Right renal pelvis (tissue), 4 donors: ENCODE measurements at regions not wholly inside any gene's neighbourhood (a gene's known extent, or its start where the extent isn't known, plus 50 kb on each side); places are given as distances from the start of the nearest gene placed in this dataset.
"Not testable (repeated sequence)": the region's sequence is repeated elsewhere in the genome, so short reads cannot be mapped to it uniquely, and the experiment has no call there.

ENCODE experiments used
- DNase-seq, 4 donors: peaks; one replicate each; pipeline ENCODE4 v3.0.0-alpha.2; 2013; ENCODE audit warnings: low read depth in 4 of 4, low spot score in 3 of 4, missing footprints in 1 of 4

DNA sequence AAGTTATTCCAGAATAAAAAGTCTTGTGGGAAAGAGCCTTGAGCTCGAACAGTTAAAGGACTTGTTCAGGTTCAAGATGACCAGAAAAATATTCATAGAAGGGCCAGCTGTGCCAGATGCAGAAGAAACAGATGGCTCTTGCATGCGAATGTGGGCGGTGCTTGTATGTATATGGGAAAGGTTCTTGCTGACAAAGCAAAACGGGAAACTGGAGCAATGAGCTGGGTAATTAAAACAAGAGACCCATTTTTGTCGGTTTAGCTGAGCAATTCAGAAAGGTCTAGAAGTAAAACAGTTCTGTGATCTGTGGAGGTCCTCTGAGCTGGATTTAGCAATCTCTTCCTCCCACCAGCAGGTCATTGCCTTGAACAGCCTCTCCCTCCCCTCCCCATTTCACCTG is 107.2 kb upstream of the MARK1 start:
- no peak for DNase-seq

DNA sequence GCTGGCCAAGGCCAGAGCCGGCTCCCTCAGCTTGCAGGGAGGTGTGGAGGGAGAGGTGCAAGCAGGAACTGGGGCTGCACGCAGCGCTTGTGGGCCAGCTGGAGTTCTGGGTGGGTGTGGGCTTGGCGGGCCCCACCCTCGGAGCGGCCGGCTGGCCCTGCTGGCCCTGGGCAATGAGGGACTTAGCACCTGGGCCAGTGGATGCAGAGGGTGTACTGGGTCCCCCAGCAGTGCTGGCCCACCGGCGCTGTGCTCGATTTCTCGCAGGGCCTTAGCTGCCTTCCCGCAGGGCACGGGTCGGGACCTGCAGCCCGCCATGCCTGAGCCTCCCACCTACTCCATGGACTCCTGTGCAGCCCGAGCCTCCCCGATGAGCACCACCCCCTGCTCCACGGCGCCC is 115.6 kb upstream of the MARK1 start:
- DNase-seq: not testable (repeated sequence)

DNA sequence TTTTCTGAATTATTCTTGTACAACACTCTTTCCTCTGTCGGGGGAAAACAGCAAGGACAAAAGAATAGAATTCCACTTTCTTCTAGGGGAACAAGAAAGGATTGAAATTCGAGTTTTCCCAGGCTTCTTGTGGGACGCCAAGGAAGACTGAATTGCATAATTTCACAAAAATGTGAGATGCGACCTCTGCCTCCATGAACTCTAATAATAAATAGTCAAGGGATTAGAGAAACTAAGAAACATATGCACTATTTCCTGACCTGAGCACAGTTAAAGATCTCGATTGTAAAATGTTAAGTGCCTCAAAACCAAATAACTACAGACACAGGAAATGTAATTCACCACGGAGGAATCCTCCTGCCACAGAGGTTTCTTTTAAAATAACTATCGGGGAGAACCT is 117.3 kb upstream of the MARK1 start:
- DNase-seq: no peak

DNA sequence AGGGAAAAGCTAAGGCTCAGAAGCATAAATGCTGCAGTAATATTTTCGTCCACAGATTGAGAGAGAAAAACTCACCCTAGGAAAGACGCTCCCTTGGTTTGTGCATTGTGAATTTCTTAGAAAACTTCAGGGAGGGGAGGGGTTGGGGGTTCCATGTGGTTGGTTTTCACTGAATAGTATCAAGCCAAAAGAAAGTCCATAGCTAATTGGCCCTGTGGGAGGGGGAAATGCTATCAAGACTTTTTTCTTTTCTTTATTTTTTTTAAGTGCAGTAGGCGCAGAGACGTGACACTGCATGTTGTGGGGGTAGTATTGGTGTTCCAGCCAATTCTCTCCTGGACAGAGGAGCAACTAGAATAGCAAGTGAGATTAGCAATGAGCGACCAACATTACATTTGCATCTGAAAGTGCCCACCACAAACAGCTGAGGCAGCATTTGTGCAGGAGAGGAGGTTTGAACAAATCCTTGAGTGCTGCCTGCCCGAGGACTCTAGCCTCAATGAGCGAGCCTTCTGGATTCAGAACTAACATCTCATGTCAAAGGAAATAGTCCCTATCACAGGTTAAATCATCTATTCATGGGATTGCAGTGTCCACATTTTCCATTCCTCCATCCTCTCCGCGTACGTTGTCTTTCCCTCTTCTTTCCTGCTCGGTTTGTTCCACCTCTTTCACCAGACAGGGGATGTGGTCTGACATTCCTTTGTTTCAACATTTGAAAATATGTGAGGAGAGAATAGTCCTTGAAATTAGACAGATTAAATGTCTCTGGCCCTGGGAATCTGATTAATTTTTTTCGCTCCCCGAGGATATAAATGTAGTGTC is 118.0 kb upstream of the MARK1 start:
- DNase-seq: no peak

DNA sequence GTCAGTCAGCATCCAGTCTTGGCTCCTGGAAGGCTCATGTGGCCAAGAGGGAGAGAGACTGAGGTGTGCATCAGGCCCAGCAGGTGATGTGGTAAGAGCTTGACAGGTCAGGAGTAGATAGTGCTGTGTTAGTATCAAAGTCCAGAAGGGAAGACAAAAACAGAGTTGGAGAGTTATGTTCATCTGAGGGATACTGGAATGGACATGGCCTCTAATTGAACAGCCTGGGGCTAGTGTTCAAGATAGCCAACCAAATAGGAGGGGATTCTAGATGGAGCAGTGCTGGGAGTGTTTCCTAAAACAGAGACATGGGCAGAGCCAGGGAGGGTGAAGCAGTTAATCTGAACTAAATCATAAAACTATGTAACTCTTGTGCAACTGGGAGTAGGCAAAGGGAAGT is 120.7 kb upstream of the MARK1 start:
- no peak for DNase-seq

DNA sequence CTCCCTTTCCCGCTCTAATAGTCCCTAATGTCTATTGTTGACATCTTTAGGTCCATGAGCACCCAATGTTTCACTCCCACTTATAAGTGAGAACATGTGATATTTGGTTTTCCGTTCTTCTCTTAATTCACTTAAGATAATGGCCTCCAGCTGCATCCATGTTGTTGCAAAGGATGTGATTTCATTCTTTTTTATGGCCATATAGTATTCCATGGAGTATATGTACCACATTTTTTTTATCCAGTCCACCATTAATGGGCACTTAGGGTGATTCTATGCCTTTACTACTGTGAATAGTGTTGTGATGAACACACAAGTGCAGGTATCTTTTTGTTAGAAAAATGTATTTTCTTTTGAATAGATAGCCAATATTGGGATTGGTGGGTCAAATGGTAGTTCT is 126.0 kb upstream of the RAB3GAP2 start:
- no peak for DNase-seq

DNA sequence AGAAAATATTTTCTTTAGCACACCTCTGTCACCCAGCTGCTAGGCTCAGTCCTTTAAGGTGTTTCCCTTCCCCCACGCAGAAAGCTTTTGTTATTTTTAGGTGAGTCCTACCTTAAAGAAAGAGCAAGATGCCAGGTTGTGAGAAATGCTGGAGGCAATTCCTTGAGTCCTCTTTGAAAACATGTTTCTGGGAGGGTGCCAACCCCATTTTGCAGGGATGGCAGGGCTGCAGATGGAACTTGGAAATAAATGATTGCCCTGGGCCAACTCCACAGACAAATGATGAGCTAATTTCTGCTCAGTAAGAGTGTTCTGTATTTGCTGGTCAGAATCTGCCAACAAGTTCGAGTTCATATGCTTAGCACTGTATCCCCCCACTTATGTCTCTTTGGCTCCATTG is 119.2 kb upstream of the RAB3GAP2 start:
- DNase-seq: no peak

DNA sequence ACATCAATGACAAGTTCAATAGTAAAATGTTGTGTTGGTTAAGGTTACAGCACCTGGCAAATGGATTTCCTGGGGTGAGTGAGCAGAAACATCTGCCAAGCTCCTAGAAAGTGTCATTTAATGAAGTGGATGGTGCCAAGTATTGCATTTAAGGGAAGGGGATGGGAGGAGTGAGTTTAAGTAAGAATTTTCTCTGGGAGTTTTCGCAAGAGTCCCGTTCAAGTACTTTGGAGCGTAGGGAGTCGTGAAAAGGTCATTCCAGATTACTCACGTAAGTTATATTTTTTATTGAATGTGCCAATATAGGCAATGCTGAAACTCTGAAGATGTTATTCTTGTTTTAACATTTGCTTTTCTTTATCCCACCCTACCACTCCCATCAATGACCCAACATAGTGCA is 117.4 kb upstream of the RAB3GAP2 start:
- no peak for DNase-seq

DNA sequence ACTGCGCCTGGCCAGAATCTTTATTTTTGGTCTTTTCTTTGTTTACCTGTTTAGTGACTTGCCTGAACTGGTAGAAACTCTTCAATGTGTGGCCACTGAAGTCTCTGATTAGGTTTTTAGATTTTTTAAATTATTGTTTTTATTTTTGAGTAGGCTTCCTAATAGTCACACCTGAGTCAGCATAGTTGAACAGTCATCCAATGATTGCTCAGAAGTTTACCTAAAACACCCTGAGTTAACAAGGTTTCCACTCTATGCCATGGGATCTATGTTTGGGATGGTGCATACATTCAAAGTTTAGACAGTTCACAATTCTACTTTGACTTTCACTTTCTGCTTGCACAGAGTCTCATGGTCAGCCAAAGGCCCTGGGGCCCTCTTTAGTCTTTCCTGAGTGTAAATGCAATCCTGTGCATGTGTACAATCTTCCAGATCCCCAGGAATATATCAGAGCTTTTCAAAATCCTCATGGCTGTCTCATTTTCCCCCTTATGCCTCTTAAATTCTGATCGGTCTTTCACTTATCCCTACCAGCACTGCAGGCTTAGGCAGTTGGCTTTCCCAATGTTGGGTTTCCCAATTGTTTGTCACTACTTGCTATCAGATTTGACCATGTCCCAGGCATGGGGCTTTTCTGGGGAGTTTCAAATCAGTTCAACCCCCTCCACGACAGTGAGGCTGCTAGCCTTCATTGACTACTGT is 114.4 kb upstream of the RAB3GAP2 start:
- no peak for DNase-seq

DNA sequence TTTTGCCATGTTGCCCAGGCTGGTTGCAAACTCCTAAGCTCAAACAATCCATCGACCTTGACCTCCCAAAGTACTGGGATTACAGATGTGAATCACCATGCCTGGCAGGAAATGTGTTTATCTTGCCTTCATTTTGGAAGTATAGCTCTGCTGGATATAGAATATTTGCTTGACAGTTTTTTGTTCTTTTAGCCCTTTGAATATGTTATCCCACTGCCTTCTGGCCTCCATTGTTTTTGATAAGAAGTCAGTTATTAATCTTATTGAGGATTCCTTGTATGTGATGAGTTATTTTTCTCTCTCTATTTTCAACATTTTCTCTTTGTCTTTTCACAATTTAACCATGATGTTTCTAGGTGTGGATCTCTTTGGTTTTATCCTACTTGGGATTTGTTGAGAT is 112.9 kb upstream of the RAB3GAP2 start:
- no peak for DNase-seq

DNA sequence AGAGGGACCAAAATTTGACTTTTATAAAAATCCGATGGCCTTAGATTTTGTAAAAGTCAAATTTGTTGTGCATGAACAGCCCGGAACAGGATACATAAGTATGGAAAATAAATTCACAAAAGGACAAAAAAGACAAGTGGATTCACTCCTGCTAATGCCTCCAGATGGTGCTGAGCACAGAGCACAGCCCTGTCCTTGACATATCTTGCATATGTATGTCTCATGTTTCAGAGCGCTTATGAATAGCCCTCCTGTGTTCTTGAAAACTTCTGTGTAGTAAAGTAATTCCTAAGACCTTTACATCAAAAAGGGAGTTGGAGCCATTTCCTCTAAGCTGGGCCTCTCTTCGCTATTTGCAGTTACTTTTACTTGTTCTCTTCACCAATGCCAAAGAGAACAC is 110.7 kb upstream of the RAB3GAP2 start:
- no peak for DNase-seq

DNA sequence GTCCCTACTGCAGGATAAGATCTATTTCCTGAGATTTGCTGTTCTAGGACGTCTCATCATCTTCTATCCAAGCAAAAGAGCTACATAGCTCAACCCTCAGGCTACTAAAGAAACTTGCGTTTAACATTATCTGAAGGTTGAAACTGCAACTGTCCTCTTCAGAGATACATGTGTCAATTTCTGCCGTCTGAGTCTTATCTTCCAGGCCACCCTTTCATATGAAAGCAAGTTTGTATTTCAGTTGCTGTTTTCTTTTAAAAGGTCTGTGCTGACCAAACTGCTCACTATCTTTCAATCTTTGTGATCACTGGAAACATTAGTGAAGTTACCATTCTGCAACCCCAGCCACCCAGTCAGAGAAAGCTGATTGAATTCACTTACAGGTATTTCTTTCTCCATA is 108.6 kb upstream of the RAB3GAP2 start:
- DNase-seq: no peak

DNA sequence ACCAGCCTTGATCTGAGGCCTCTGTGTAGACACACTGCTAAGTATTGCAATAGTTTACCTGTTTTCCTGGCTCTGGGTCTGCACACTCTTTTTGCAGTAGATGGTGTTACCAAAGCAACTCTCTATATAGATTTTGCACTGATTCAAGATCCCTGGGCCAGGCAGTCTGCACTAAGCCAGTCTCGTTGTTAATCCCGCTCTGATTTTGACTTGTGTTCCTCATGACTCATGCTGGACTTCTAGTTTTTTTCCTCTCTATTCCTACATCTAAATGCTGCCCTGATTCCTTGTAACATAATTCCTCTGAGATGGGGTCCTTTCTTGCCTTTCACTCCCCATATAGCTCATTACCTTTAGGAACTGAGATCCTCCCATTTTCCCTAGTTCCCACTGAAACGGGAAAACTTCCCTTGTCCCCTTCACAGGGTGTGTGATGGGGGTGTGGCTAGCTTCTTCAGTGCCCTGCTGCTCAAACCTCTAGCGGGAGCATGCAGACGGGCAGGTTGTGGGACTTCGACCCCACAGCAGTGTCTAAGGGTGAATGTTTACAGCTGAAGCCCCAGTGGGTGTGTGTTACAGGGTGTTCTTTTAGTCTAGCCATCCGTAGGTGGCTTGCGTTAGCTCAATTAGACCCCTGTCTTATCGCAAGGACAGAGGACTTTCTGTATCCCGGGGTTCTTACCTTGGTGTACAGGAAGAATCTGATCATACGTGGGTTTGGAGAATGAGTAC is 106.5 kb upstream of the RAB3GAP2 start:
- DNase-seq: no peak

DNA sequence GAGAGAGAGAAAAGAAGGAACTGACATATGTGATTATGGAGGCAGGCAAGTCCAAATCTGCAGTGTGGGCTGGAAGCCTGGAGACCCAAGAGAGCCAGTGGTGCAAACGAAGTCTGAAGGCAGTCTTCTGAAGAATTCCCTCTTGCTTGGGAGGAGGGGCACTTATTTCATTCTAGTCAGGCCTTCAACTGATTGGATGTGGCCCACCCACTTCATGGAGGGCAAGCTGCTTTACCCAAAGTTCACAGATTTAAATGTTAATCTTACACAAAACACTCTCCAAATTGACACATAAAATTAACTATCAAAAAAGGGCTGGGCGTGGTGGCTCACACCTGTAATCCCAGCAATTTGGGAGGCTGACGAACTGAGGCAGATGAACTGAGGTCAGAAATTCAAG is 103.5 kb upstream of the RAB3GAP2 start:
- no peak for DNase-seq

DNA sequence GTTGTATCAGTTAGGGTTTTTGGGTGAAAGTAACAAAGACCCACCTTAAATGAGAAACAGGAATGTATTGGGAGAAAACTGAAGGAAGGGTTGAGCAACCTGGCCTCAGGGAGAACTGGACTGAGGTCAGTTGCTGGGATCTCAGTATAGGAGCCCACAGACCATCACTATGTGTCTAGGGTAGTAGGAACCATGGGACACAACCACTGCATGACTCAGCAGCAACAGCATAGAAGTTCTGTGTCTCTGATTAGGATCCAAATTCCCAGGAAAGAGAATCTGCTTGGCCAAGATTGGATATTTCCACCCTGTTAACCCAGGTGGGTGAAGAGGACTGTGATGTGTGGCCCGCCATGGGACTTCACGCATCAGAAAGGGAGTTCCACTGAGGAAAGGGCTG is 102.2 kb upstream of the RAB3GAP2 start:
- no peak for DNase-seq

DNA sequence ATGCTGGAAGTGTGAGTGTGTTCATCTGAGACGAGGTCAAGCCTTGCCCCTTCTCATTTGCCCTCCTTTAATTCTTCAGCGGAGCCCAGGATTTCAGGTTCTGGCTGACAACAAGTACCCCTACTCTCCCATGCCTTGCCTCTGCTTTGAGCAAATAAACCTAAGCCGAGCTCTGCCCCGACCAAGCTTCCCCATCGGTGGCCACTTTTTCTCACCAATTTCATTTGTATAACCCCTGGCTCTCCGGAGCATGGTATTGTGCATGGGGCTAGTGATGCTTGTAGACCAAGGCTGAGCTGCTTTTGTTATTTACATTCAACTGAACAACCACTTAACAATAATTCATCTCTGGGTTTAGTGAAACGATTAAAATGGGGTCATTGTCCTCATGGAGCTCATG is 100.2 kb upstream of the RAB3GAP2 start:
- DNase-seq: no peak

DNA sequence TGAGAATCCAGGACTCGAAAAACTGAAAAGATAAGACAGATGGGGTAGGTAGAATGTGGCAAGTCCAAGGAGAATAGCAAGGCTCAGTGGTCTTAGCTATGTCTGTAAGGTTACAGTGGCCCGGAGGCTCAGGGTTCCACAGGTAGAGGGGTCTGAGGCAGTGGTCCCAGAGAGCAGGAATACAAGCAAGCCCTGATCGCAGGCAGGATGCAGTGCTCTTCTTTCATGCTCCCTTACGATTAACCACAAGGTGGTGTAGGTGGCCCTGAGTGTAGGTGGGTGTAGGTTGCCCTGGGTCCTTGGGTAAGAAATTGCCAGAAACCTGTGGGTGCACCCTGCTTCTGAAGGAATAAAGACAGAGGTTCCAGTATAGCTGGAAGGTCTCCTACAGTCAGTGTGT is 99.1 kb upstream of the RAB3GAP2 start:
- DNase-seq: no peak

DNA sequence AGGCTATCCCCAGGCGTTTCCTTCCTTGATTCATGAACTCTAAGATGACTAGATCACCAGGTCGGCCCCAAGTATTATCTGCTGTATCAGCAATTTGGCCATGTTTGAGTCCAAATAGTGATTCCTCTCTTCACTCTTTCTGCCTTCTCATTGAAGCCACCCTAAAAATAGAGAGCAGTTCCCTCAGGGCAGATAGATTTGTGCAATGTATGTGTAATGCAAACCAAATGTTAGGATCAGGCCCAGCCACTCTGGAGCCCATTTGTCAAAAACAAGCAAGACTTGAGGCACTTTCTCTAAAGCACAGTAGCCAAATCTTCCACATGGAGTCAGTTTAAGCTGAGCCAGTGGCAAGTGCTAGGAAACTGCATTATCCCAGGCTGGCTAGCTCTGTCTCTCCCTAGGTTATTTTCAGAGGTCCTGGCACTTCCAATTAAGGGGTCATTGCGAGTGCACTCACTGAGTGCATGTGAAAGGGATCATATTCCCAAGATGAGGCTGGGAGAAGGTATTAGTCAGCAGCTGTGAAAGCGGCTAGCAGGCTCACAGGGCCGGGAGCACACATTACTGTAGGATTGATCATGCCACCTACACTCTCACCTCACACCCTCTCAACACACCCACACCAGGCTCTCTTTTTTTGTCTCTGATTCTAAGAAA is 97.9 kb upstream of the RAB3GAP2 start:
- DNase-seq: no peak

DNA sequence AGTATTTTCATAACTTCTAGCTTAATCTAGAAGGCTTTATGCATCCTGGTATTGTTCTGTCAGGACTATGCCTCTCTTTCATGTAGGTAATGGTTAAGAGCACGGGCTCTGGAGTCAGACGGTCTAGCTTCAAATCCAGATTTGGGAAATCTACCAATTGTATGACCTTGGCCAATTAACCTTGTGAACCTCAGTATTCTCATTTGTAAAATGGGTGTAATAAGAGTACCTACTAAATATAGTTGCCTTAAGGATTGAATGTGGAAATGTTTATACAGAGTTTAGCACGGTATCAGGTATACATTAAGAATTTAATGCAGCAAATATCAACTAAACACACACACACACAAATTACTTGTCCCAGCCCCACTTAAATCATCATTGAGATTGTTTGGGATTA is 97.3 kb upstream of the RAB3GAP2 start:
- no peak for DNase-seq

DNA sequence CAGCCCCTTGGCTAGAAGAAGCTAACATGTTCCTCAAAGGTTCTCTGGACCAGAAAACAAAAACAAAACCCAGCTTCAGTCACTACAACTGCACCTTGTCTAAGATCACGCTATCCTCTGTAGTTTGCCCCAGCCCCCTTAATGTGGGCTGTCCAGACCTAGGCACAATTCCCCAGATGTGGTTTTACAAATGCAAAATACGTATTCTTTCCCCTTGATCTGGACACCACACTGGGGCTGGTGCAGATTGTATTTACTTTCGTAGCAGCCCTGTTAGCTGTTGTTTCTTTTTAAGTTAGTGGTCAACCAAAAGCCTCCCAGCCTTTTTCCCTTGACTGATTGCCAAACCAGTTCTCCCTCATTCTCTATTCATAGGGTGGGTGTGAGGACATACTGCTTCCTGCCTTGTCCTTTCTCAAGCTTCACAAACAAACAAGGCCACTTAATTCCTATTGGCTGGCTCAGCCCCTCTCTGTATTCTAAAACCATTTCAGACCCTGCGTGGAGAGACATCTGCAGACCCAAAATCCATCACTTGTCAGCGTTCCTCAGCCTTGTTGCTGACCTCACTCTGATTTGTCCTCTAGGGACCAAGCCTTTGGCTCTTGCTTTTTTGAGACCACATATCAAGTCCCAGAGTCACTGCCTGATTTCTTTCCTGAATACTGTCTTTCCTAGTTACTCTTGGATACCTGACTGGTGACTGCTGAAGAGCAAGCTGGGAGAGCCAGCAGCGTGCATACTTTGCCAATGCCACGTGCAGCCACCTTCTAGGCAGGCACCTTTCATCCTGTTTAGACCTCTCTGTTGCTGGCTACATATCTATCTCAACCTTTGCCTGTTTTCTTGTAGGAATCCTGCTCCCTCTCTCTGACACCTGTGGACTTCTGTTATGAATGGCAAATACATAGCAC is 96.4 kb upstream of the RAB3GAP2 start:
- DNase-seq: peak in 1 of 4 donors; percentile 66
